GM21515 (cell line): ENCODE measurements at regions not wholly inside any gene's neighbourhood (a gene's known extent, or its start where the extent isn't known, plus 50 kb on each side); places are given as distances from the start of the nearest gene placed in this dataset.

Experiments used
- ATAC-seq: cut with Tn5 transposase; IDR thresholded peaks from one replicate; pipeline ENCODE4 v1.9.1; 2021; ENCODE audit not compliant: unreplicated experiment

GRCh38 chr7:25762511-25763462, 389.2 kb upstream of the NFE2L3 start:
- ATAC-seq: no peak

- no peak for ATAC-seq
Measured at GRCh38 chr7:25763463-25763860, 388.5 kb upstream of the NFE2L3 start.

DNA sequence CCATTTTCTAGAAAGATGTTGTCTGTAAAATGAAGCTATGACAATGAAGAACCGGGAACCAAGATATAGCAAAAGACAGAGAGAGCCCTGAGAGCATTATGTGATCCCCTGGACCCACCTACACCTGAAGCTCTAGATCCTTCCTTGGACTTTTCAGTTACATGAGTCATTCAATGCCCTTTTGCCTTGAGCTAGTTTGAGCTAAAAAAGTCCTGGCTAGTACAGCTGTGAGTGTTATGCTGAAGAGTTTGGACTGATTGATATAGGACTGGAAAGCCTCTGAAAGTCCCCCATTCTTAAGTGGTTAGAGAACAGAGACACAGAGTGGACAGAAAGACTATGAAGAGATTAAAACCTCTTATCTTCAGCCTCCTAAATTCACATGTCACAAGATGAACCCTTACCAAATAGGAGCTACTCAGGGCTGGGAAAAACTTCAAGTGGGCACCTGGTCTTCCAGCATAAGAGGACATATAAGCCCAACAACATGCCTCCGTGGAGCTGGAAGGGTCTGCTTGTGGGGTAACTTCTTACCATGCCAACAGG, 386.8 kb upstream of the NFE2L3 start:
- ATAC-seq: no peak

GRCh38 chr7:25770235-25770634, 381.8 kb upstream of the NFE2L3 start:
- ATAC-seq: no peak

DNA sequence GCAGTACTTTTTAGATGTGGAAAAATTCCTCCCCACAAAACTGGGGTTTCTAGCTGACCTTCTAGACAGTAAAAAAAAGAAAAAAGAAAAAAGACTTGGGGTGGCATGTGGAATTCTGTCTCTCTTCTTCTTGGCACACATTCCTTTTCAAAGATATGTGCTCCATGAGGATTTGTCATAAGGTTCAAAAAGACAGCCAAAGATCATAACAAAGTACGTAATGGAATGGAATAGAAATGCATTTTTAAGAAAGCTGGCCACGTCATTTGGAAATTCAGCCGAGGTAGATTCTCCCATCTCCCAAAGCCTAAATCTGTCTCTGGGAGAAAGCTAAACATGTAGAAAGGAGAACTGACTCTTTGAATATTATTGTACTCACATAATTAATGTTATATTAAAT, 381.3 kb upstream of the NFE2L3 start:
- no peak for ATAC-seq

DNA sequence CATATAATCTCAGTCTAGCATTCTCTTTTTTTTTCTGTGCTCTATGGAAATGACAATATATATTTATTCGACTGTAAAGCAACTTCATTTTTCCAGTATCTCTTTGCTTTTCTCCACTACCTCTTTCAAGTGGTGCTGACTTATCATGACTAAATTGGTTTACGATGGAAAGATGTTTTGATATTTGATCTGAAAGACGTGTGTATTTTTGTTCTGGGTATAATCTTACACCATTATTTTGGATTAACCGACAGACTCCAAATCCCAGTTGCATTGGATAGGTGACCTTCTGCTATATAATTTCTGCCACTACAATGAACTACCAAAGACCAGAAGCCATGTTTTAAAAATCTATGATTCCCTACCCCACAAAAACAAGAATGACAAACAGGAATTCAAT, 380.5 kb upstream of the NFE2L3 start:
- no peak for ATAC-seq

- ATAC-seq: no peak
Measured at GRCh38 chr7:25772802-25773201, 379.2 kb upstream of the NFE2L3 start.

GRCh38 chr7:25774675-25775074, 377.3 kb upstream of the NFE2L3 start:
- ATAC-seq: no peak

GRCh38 chr7:25775570-25775969, 376.4 kb upstream of the NFE2L3 start:
- ATAC-seq: no peak

GRCh38 chr7:25775999-25776743, 375.8 kb upstream of the NFE2L3 start:
- ATAC-seq: no peak

GRCh38 chr7:25776744-25777123, 375.3 kb upstream of the NFE2L3 start:
- no peak for ATAC-seq

DNA sequence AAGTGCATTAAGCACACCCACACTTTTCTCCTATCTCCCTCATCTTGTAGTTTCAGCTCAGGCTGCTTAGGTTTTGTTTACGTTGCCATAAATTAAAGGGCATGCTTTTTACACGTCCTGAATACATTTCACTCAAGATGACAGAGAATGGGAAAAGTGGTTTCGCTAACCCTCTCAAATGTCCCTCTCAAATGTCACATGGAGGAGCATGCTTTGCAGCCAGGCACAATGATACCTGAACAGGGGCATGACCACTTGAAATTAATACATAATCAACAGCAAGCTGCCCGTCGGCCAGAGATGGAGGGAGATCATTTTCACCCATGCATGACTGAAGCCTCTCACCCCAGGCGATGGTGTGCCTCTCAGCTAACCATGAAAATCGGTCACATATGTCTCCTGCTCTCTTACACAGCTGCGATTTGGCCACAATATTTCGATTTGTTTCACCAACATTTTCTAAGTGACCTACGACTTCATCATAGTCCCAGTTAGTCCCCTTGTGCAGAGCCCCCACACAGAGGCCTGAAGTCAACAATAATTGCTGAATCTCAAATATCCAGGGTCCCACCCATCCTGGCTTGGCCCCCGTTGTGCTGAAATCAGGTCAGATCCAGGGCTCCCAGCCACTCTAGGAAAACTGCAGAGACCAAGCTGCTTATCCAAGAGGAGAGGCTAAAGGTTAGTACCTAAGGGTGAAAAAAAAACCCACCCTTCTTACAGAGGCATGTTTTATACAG, 373.9 kb upstream of the NFE2L3 start:
- no peak for ATAC-seq

DNA sequence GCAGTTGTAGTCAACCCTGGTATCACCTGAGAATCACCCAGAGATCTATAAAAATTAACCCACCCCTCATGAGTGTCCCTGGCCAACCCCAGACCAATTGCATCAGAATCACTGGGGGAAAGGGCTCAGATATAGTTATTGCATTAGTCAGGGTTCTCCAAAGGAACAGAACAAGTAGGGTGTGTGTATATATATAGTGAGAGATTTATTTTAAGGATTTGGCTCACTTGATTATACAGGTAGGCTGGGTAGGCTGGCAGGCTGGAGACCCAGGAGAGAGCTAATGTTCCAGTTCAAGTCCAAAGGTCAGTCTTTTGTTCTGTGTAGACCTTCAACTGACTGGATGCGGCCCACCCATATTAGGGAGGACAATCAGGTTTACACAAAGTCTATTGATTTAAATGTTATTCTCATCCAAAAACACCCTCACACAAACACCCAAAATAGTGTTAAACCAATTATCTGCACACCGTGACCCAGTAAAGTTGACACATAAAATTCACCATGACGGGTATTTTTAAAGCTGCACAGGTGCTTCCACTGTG, 372.9 kb upstream of the NFE2L3 start:
- no peak for ATAC-seq

DNA sequence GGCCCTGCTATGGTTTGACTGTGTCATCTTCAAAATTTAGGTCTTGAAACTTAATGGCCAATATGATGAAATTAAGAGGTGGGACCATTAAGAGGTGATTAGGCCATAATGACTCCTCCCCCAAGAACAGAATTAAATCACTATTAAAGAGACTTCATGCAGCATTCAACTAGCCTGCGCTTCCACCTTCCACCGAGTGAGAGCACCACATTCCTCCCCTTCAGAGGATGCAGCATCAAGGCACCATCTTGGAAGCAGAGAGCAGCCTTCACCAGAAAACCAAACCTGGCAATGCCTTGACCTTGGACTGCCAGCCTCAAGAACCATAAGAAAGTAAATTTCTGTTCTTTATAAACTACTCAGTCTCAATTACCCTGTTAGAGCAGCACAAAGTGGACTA, 371.1 kb upstream of the NFE2L3 start:
- ATAC-seq: no peak

DNA sequence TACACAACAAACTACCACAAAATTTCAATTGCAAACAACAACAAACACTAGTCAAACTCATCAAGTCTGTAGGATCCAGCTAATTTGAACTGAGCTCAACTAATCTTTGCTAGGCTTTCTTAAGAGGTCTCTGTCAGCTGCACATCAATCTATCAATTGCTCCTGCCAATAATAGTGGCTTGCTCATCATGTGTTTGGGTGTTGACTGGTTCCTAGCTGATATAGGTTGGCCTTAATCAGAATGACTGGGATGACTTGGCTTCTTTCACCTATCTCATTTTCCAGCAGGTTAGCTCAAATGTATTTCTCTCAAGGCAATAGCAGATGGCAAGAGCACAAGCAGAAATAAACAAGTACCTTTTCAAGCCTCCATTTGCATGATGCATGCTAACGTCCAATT, 370.3 kb upstream of the NFE2L3 start:
- ATAC-seq: no peak

- no peak for ATAC-seq
Measured at GRCh38 chr7:25786936-25787335, 365.1 kb upstream of the NFE2L3 start.

DNA sequence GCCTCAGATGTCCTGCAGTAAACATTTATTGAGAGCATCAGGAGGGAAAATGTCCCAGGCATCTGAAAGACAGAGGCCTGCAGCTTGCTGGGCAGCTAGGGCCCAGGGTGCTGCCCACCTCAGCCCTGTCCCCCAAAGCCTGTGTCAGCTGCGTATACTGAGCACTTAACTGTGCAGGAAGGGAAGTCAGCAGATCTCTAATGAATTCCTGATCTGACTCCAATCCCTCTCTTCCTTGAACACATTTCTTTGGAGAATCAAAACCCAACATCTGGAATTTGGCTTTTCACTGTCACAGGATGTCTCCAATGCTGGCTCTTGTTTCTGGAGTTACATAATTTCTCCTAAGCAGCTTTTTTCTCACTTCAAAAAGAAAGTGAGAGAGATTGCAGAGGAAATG, 364.7 kb upstream of the NFE2L3 start:
- ATAC-seq: no peak

GRCh38 chr7:25788371-25788770, 363.6 kb upstream of the NFE2L3 start:
- no peak for ATAC-seq

GRCh38 chr7:25788961-25789620, 362.9 kb upstream of the NFE2L3 start:
- ATAC-seq: no peak
